Lung microvascular endothelial cell (primary cell): ENCODE measurements at regions not wholly inside any gene's neighbourhood (a gene's known extent, or its start where the extent isn't known, plus 50 kb on each side); places are given as distances from the start of the nearest gene placed in this dataset.
A peak's percentile ranks its signal among the peaks of the same experiment; 100 is the strongest.
"Not testable (repeated sequence)": the region's sequence is repeated elsewhere in the genome, so short reads cannot be mapped to it uniquely, and the experiment has no call there.

Experiments used
- DNase-seq, 2 donors: peaks; one replicate each; pipeline versions ENCODE4 v3.0.0 to v3.0.0-alpha.2; 2010; ENCODE audit warnings: low read depth in 2 of 2

GRCh38 chr2:122061206-122061605, 305.8 kb downstream of the TSN start:
- DNase-seq = peak in 1 of 2 donors; percentile 18

- DNase-seq = no peak
Measured at GRCh38 chr2:122061831-122062230, 306.4 kb downstream of the TSN start.

DNA sequence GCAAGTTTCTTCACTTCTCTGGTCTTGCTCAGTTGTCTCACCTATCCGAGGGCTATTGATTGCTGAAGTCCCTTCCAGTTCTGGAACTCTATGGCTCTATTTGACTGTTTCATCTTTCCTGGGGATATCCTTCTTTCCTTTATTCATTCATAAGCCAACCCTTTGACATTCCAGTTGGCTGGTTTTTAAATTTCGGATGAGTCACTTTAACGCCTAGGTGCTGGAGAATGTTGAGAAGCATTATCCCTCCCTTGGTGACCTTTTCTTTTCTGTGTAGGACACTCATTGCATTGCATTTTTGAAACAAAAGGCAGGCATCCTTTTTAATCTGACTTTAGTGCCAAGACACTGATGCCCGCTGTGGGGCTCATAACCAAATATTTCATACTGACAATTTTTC, 307.1 kb downstream of the TSN start:
- DNase-seq = no peak

GRCh38 chr2:122063716-122064115, 308.3 kb downstream of the TSN start:
- no peak for DNase-seq

- no peak for DNase-seq
Measured at GRCh38 chr2:122070241-122070731, 314.8 kb downstream of the TSN start.

DNA sequence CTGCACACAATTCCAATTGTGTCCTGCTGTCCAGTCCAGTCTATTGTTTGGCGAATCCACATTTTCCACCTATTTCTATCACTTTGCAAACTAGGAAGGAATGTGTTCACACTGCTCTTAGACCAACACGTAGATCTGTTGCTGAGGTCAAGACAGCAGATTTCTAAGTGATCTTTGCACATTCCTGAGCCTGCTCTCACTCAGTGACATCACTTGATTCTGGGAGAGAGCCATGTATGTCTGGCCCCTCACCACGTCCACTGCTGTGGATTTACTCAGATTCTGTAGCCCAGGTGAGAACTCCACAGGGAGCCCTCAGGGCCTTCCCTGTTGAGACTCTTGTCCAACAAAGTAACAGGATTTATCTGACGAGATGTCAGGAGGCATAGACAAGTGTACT, 317.2 kb downstream of the TSN start:
- DNase-seq = no peak

- no peak for DNase-seq
Measured at GRCh38 chr2:122074201-122074600, 318.8 kb downstream of the TSN start.

DNA sequence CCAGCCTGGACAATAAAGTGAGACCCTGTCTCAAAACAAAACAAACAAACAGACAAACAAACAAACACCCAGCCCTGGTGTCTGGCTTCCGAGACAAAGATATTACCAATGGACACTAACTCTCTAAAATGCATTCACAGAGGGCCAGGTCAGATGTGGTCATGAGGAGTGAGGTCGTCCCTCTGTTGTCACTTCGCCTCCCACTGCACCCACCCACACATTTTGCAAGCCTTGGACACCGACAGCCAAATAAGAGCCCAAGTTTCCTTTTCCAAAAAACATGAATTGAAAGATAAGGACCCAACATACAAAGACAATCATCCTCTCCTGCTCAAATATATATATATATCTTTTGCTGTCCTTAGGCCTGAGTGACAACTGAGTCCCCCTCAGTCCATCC, 319.9 kb downstream of the TSN start:
- no peak for DNase-seq

DNA sequence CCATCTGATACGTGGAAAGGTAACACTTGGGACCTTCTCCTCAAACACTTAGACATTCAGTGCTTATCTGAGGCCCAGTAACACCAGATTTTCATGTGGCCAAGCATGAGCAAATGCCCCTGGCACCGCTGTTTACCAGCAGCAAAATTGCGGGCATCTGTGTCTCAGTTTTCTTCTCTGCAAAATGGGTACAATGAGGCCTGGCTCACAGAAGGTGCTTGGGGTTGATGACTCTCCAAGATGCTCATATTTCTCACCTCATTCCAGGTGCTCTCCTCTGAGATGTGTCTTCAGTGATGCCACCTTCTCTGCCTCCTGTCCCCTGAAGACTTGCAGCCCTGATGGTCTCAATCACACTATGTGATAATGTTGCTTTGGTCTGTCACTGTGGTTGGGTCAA, 321.7 kb downstream of the TSN start:
- no peak for DNase-seq

DNA sequence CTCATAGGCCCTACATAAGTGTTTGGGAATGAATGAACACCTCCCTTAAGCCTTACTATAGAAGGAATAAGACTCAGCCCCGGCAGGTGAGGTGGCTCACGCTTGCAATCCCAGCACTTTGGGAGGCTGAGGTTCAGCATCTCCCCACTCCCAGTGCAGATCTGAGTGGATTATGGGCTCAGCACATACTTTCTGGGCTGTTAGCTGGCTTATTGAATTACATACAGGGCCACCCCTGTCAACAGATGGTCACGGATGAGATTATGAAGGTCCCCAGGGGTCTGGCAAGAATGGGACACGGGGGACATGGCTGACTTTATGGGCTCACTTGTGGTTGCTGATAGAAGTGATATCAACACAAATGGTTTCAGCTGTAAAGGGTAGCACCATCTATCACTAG, 322.3 kb downstream of the TSN start:
- no peak for DNase-seq

DNA sequence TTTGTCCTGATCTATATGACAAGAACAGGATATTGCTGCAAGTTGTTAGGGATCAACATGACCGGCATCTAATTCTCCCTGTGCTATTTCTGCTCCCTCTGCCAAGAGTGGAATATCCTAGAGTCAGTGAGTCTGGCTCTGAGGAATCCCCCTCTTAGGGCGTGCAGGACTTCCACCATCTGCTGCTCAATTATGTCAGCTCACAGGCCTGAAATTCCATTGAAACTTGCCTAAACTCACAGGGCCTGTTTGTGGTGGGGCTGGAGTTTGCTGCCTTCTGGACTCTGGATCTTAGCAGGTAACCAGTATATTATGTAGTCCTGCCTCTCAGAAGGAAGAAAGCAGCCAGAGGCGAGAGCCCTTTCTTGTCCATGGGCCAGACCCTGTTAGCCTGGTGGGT, 323.0 kb downstream of the TSN start:
- peak in 1 of 2 donors; percentile 46 for DNase-seq

DNA sequence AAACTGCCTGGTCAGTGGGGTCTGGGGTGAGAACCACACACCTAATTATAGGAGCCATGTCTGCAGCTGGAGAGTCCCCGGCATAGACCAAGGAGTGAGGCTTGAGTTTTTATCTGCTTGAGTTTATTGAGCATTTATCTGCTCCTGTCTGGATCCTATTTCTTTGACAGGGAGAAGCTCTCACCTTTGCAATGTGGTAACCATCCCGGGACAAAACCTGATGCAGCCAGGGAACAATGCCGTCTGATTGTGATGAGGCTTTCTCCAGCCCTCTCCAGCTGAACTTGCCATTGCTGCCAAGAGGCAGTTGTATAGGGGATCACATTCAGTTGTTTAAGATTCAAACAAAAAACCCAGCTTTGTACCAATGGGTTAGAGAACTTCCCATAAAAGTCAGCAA, 324.4 kb downstream of the TSN start:
- DNase-seq = no peak

- DNase-seq = no peak
Measured at GRCh38 chr2:122080316-122080715, 324.9 kb downstream of the TSN start.

GRCh38 chr2:122080871-122081270, 325.4 kb downstream of the TSN start:
- DNase-seq = no peak

- no peak for DNase-seq
Measured at GRCh38 chr2:122081751-122082150, 326.3 kb downstream of the TSN start.

- no peak for DNase-seq
Measured at GRCh38 chr2:122083256-122084048, 328.0 kb downstream of the TSN start.

DNA sequence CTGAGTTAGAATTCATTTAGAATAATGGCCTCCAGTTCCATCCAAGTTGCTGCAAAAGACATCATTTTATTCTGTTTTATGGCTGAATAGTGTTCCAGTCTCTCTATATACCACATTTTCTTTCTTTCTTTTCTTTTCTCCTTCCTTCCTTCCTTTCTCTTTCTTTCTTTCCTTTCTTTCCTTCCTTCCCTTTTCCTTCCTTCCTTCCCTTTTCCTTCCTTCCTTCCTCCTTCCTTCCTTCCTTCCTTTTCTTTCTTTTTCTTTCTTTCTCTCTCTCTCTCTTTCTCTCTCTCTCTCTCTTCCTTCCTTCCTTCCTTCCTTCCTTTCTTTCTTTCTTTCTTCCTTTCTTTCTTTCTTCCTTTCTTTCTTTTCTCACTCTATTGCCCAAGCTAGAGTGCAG, 330.2 kb downstream of the TSN start:
- DNase-seq = not testable (repeated sequence)

- DNase-seq = no peak
Measured at GRCh38 chr2:122094557-122094956, 339.1 kb downstream of the TSN start.

DNA sequence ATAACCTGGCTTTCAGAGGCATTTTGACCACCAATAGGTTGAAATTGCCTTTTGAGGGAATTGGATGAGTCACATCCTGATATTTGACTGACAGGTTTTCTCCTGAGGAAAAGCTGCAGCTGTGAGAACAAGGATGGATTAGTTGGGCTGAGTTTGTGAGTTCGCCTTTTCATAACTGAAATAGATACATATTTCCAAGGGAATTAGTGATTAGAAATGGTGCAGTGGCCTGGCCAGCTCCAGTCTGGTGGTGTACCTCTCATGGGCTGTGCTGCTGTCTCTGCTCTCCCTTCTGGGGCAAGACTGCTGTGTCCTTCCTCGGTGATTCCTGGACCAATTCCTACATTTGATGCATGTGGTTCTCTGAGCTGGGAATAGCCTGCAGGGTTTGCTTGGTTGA, 341.3 kb downstream of the TSN start:
- DNase-seq = peak in 1 of 2 donors; percentile 7

DNA sequence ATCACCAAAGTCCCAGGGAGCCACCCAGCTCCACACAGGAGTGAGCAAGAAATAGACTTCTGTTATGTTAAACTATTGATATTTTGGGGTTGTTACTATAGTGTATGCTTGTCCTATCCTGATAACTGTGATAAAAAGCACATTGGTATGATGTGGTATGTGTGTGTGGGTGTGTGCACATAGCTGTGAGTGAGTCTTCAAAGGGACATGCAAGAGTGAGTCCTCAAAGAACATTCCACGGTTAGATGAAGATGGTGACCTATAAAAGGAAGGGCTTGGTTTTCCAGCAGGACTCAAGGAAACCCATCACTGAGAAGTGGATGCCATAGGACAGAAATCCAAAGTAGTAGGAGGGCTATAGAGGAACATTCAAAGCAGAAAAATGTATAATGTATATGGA, 342.9 kb downstream of the TSN start:
- no peak for DNase-seq

DNA sequence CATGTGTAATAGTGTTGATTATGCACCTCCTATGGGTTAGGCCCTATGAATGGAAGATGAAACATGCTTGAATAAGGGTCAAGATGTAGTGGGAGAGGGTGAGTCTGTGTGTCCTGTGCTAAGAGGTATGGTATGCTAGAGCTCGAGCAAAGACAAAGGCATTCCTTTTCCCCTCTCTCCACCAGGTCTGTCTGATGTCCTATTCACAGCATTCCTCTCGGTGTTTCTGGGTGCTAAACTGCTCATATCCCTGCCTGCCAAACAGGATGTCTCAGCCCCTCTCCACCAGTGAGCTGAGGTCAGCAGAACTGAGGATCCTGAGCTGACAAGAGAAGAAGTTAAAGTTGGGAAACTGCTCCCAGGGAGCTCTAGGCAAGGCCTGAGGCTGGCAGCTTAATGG, 344.9 kb downstream of the TSN start:
- peak in 1 of 2 donors; percentile 10 for DNase-seq

- peak in 1 of 2 donors; percentile 40 for DNase-seq
Measured at GRCh38 chr2:122100756-122101155, 345.3 kb downstream of the TSN start.

- DNase-seq = no peak
Measured at GRCh38 chr2:122101319-122101718, 345.9 kb downstream of the TSN start.
